ENCODE measurements at regions not wholly inside any gene's neighbourhood (a gene's known extent, or its start where the extent isn't known, plus 50 kb on each side); places are given as distances from the start of the nearest gene placed in this dataset.
A peak's percentile ranks its signal among the peaks of the same experiment; 100 is the strongest.

GRCh38 chr19:32199501-32200040 lies 145.8 kb upstream of the ZNF507 start:
- DNase-seq (ENCODE audit: low spot score), result no peak

GRCh38 chr19:32200312-32201038 lies 144.9 kb upstream of the ZNF507 start:
- DNase-seq (ENCODE audit: low spot score), result no peak

GRCh38 chr19:32201211-32201610 lies 144.2 kb upstream of the ZNF507 start:
- DNase-seq (ENCODE audit: low spot score), result no peak

GRCh38 chr19:32201636-32202051 lies 143.8 kb upstream of the ZNF507 start:
- no peak for DNase-seq (ENCODE audit: low spot score)

- no peak for DNase-seq (ENCODE audit: low spot score)
Measured at GRCh38 chr19:32202244-32202643, 143.2 kb upstream of the ZNF507 start.

GRCh38 chr19:32203161-32203560 lies 142.2 kb upstream of the ZNF507 start:
- no peak for DNase-seq (ENCODE audit: low spot score)

GRCh38 chr19:32206065-32206464 lies 139.3 kb upstream of the ZNF507 start:
- no peak for DNase-seq (ENCODE audit: low spot score)

GRCh38 chr19:32208060-32208459 lies 137.3 kb upstream of the ZNF507 start:
- no peak for DNase-seq (ENCODE audit: low spot score)

- no peak for DNase-seq (ENCODE audit: low spot score)
Measured at GRCh38 chr19:32219392-32219791, 126.0 kb upstream of the ZNF507 start.

- DNase-seq (ENCODE audit: low spot score), result no peak
Measured at GRCh38 chr19:32219881-32220472, 125.4 kb upstream of the ZNF507 start.

- DNase-seq (ENCODE audit: low spot score), result no peak
Measured at GRCh38 chr19:32220951-32221350, 124.5 kb upstream of the ZNF507 start.

- DNase-seq (ENCODE audit: low spot score), result no peak
Measured at GRCh38 chr19:32222556-32222955, 122.9 kb upstream of the ZNF507 start.

GRCh38 chr19:32223106-32223505 lies 122.3 kb upstream of the ZNF507 start:
- no peak for DNase-seq (ENCODE audit: low spot score)

- no peak for DNase-seq (ENCODE audit: low spot score)
Measured at GRCh38 chr19:32223595-32224370, 121.6 kb upstream of the ZNF507 start.

- DNase-seq (ENCODE audit: low spot score), result peak; percentile 30
Measured at GRCh38 chr19:32224371-32225244, 120.8 kb upstream of the ZNF507 start.

GRCh38 chr19:32227561-32228165 lies 117.7 kb upstream of the ZNF507 start:
- DNase-seq (ENCODE audit: low spot score), result no peak

- no peak for DNase-seq (ENCODE audit: low spot score)
Measured at GRCh38 chr19:32230441-32230840, 115.0 kb upstream of the ZNF507 start.

- no peak for DNase-seq (ENCODE audit: low spot score)
Measured at GRCh38 chr19:32231020-32231419, 114.4 kb upstream of the ZNF507 start.

GRCh38 chr19:32231691-32232090 lies 113.7 kb upstream of the ZNF507 start:
- DNase-seq (ENCODE audit: low spot score), result no peak

- DNase-seq (ENCODE audit: low spot score), result no peak
Measured at GRCh38 chr19:32232449-32232848, 113.0 kb upstream of the ZNF507 start.

GRCh38 chr19:32233091-32233490 lies 112.3 kb upstream of the ZNF507 start:
- no peak for DNase-seq (ENCODE audit: low spot score)
